OCI-LY3 (cell line): ENCODE measurements at regions not wholly inside any gene's neighbourhood (a gene's known extent, or its start where the extent isn't known, plus 50 kb on each side); places are given as distances from the start of the nearest gene placed in this dataset.

Experiments
- H2AFZ ChIP-seq: fragments of 200-600, 300-600 bp; shearing (Covaris generic); 2 replicates; pipeline ENCODE4 v1.6.0; 2014; ENCODE audit warnings: antibody characterized with exemption, low read depth, low read length
- H3K27ac ChIP-seq: fragments of 200-600, 300-600 bp; sonication (generic); 2 replicates; pipeline ENCODE4 v1.5.1; 2014; ENCODE audit warnings: mild to moderate bottlenecking, low read length, moderate library complexity, mixed read lengths
- H3K27me3 ChIP-seq: fragments of 200-600, 300-600 bp; sonication (generic); 2 replicates; pipeline ENCODE4 v1.6.1; 2014; ENCODE audit warnings: low read depth, low read length, mixed read lengths
- H3K36me3 ChIP-seq: fragments of 200-600, 300-600 bp; sonication (generic); replicated peaks from 2 replicates; pipeline ENCODE3; 2014; ENCODE audit warnings: low read depth, low read length, mixed read lengths
- H3K4me1 ChIP-seq: fragments of 300-600, 200-600 bp; sonication (generic); 2 replicates; pipeline ENCODE4 v1.6.1; 2014; ENCODE audit warnings: low read length, mixed read lengths
- H3K4me2 ChIP-seq: fragments of 200-600, 300-600 bp; sonication (generic); 2 replicates; pipeline ENCODE4 v1.6.1; 2014; ENCODE audit warnings: low read length, mixed read lengths
- H3K4me3 ChIP-seq: fragments of 300-600, 200-600 bp; sonication (generic); 2 replicates; pipeline ENCODE4 v1.5.1; 2014; ENCODE audit warnings: antibody characterized with exemption, mild to moderate bottlenecking, low read length, moderate library complexity
- H3K79me2 ChIP-seq: fragments of 300-600, 200-600 bp; shearing (Covaris generic); 2 replicates; pipeline ENCODE4 v1.6.1; 2014; ENCODE audit warnings: mild to moderate bottlenecking, low read length, mixed read lengths
- H3K9ac ChIP-seq: fragments of 300-600, 200-600 bp; shearing (Covaris generic); 2 replicates; pipeline ENCODE4 v1.6.0; 2014; ENCODE audit warnings: mild to moderate bottlenecking, low read length, moderate library complexity
- H3K9me3 ChIP-seq: fragments of 200-600, 300-600 bp; shearing (Covaris generic); 2 replicates; pipeline ENCODE4 v1.6.1; 2014; ENCODE audit warnings: low read length, mixed read lengths; ENCODE audit not compliant: insufficient read depth
- H4K20me1 ChIP-seq: fragments of 200-600, 300-600 bp; sonication (generic); 2 replicates; pipeline ENCODE4 v1.6.1; 2016; ENCODE audit warnings: low read length, mixed read lengths; ENCODE audit not compliant: insufficient read depth
- EZH2phosphoT487 ChIP-seq: fragments of 200-600 bp; shearing (Covaris generic); IDR thresholded peaks from 2 replicates; pipeline ENCODE4 v1.6.1; 2018; ENCODE audit warnings: antibody characterized with exemption, mixed run types, low read depth
- TF ChIP-seq, protein P1 (sequence below): fragments of 200-600, 300-600 bp; sonication (generic); IDR thresholded peaks from 2 replicates; pipeline ENCODE4 v1.5.1; 2014; ENCODE audit warnings: antibody characterized with exemption, low read length, low read depth

DNA sequence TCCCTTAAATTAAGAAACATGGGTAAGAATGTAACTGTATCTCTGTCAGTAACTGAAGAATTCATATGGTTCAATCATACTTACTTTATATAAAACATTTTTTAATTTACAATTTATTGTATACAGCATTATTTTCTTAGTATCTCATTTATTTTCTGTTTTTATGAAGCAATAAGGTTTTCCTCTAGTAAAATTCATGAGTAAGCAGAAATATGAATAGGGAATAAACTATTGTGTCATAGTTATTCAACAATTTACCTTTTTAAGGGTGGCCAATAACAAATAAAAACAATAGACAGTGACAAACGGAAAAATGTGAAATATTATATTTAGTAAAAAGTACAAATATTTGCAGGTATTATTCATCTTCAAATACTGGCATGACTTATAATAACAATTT lies 624.4 kb downstream of the TECRL start:
- no peaks in the 10 kb centered on the region for H3K79me2 ChIP-seq
- H3K9me3 ChIP-seq, result no peaks in the 10 kb centered on the region
- TF ChIP-seq, protein P1, sequence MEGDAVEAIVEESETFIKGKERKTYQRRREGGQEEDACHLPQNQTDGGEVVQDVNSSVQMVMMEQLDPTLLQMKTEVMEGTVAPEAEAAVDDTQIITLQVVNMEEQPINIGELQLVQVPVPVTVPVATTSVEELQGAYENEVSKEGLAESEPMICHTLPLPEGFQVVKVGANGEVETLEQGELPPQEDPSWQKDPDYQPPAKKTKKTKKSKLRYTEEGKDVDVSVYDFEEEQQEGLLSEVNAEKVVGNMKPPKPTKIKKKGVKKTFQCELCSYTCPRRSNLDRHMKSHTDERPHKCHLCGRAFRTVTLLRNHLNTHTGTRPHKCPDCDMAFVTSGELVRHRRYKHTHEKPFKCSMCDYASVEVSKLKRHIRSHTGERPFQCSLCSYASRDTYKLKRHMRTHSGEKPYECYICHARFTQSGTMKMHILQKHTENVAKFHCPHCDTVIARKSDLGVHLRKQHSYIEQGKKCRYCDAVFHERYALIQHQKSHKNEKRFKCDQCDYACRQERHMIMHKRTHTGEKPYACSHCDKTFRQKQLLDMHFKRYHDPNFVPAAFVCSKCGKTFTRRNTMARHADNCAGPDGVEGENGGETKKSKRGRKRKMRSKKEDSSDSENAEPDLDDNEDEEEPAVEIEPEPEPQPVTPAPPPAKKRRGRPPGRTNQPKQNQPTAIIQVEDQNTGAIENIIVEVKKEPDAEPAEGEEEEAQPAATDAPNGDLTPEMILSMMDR, result no peak
- TF ChIP-seq EZH2phosphoT487, result no peak
- no peaks in the 10 kb centered on the region for H3K27me3 ChIP-seq
- H3K4me1 ChIP-seq, result peaks cover 8% of the 10 kb centered on the region
- no peaks in the 10 kb centered on the region for H4K20me1 ChIP-seq
- H2AFZ ChIP-seq, result no peak overlapping the region
- no peak overlapping the region for H3K4me2 ChIP-seq
- H3K36me3 ChIP-seq, result no peaks in the 10 kb centered on the region
- H3K9ac ChIP-seq, result no peak overlapping the region
- no peak overlapping the region for H3K4me3 ChIP-seq
- no peak overlapping the region for H3K27ac ChIP-seq

DNA sequence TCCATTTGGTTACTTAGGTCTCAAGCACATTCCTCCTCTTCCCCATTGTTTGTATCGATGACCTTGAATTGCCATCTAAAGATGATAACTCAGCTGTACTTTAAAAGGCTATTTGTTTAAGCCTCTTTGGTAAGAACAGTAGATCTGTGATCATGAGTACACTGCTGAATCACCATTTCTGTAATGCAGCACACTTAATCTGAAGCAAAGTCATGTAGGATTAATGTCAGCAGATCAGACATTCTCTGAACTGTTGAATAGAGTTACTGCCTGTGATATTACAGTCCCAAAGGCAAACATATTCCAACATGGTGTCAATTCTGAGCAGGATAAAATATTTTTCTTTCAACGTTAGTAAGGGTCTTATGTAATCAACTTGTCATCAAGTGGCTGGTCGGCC lies 631.6 kb downstream of the TECRL start:
- H3K9me3 ChIP-seq, result no peaks in the 10 kb centered on the region
- H4K20me1 ChIP-seq, result no peaks in the 10 kb centered on the region
- no peak overlapping the region for H2AFZ ChIP-seq
- TF ChIP-seq, protein P1, result no peak
- no peak for TF ChIP-seq EZH2phosphoT487
- H3K4me1 ChIP-seq, result peaks cover 9% of the 10 kb centered on the region
- no peak overlapping the region for H3K9ac ChIP-seq
- H3K36me3 ChIP-seq, result no peaks in the 10 kb centered on the region
- no peaks in the 10 kb centered on the region for H3K27me3 ChIP-seq
- H3K4me3 ChIP-seq, result no peak overlapping the region
- H3K79me2 ChIP-seq, result no peaks in the 10 kb centered on the region
- H3K4me2 ChIP-seq, result no peak overlapping the region
- H3K27ac ChIP-seq, result no peak overlapping the region

DNA sequence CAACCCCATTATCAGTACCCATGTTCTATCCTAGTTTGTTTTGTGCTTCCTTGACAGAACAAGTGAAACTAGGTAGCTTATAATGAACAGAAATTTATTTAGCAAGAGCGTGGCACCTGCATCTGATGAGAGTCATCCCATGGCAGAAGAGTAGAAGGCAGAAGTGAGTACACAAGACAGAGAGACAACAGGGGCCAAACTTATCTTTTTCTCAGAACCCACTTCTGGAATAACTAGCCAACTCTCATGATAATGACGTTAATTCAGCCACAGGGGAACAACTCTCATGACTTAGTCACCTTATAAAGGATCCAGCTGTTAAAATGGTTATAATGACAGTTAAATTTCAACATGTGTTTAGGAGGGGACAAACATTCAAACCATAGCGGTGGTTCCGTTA lies 644.9 kb downstream of the TECRL start:
- Histone ChIP-seq H3K4me1 (no peaks in the 10 kb centered on the region), H3K27ac (no peak overlapping the region), H3K79me2 (no peaks in the 10 kb centered on the region), H3K9me3 (no peaks in the 10 kb centered on the region), H3K27me3 (no peaks in the 10 kb centered on the region), H3K4me2 (no peak overlapping the region), H2AFZ (no peak overlapping the region), H4K20me1 (no peaks in the 10 kb centered on the region), H3K36me3 (no peaks in the 10 kb centered on the region), H3K4me3 (no peak overlapping the region), H3K9ac (no peak overlapping the region)
- no peak for TF ChIP-seq EZH2phosphoT487
- TF ChIP-seq, protein P1, result no peak

DNA sequence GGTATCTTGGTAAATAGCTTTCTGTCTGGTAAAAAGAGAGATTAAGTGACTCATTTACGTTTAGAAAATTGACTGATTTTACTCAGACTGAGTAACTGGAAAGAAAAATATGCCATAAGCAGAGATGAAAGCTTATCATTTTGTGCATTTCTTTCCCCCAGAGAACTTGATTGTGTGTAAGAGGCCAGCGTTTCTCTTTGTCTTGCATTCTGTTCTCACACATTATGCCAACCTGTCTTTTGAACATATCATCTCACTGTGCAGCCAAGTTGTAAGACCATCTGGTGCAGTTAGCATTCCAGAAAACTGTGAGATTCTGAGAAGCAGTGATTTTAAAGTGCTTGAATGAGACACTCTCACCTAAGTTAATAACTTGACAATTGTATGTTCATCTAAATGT lies 651.3 kb downstream of the TECRL start:
- Histone ChIP-seq H3K4me3 (no peak overlapping the region; the same call in 1 of the 2 replicates), H3K27ac (0 out of 2 replicates have a peak overlapping the region, but pooled peaks have one; percentile 12), H3K36me3 (no peaks in the 10 kb centered on the region), H3K27me3 (no peaks in the 10 kb centered on the region), H3K9ac (no peak overlapping the region), H3K4me1 (peaks cover 18% of the 10 kb centered on the region), H3K79me2 (no peaks in the 10 kb centered on the region), H4K20me1 (no peaks in the 10 kb centered on the region), H3K4me2 (peak overlapping the region; percentile 39), H2AFZ (peak overlapping the region; percentile 79), H3K9me3 (no peaks in the 10 kb centered on the region)
- no peak for TF ChIP-seq EZH2phosphoT487
- TF ChIP-seq, protein P1, result no peak
